Suprapubic skin (tissue), 4 donors: ENCODE measurements at regions not wholly inside any gene's neighbourhood (a gene's known extent, or its start where the extent isn't known, plus 50 kb on each side); places are given as distances from the start of the nearest gene placed in this dataset.

Experiments
- EP300 ChIP-seq: sonication (generic); formaldehyde crosslinking; IDR thresholded peaks from one replicate; pipeline ENCODE4 v1.6.1; 2017; ENCODE audit warnings: antibody characterized with exemption
- POLR2AphosphoS5 ChIP-seq, 3 donors: sonication (generic); formaldehyde crosslinking; IDR thresholded peaks; one replicate each; pipeline ENCODE4 v1.6.1; 2017; ENCODE audit warnings: antibody characterized with exemption in 3 of 3
- TF ChIP-seq, protein P1 (sequence below), 2 donors: fragments of 200-600 bp in 1 of 2; fragments of 450-650 bp in 1 of 2; sonication (generic) in 1 of 2; IDR thresholded peaks; one replicate each; pipeline ENCODE4 v1.5.1; 2016 to 2019; ENCODE audit warnings: antibody characterized with exemption in 2 of 2, mild to moderate bottlenecking in 1 of 2, moderate library complexity in 1 of 2

- TF ChIP-seq, protein P1, sequence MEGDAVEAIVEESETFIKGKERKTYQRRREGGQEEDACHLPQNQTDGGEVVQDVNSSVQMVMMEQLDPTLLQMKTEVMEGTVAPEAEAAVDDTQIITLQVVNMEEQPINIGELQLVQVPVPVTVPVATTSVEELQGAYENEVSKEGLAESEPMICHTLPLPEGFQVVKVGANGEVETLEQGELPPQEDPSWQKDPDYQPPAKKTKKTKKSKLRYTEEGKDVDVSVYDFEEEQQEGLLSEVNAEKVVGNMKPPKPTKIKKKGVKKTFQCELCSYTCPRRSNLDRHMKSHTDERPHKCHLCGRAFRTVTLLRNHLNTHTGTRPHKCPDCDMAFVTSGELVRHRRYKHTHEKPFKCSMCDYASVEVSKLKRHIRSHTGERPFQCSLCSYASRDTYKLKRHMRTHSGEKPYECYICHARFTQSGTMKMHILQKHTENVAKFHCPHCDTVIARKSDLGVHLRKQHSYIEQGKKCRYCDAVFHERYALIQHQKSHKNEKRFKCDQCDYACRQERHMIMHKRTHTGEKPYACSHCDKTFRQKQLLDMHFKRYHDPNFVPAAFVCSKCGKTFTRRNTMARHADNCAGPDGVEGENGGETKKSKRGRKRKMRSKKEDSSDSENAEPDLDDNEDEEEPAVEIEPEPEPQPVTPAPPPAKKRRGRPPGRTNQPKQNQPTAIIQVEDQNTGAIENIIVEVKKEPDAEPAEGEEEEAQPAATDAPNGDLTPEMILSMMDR (IDR thresholded peaks at IDR 0.05), result no peak
- no peak for TF ChIP-seq POLR2AphosphoS5 (IDR thresholded peaks at IDR 0.05)
- no peak for TF ChIP-seq EP300
These were observed 163.7 kb upstream of the IGF1 start for GRCh38 chr12:102643879-102644575.
